ENCODE measurements at regions not wholly inside any gene's neighbourhood (a gene's known extent, or its start where the extent isn't known, plus 50 kb on each side); places are given as distances from the start of the nearest gene placed in this dataset.

DNA sequence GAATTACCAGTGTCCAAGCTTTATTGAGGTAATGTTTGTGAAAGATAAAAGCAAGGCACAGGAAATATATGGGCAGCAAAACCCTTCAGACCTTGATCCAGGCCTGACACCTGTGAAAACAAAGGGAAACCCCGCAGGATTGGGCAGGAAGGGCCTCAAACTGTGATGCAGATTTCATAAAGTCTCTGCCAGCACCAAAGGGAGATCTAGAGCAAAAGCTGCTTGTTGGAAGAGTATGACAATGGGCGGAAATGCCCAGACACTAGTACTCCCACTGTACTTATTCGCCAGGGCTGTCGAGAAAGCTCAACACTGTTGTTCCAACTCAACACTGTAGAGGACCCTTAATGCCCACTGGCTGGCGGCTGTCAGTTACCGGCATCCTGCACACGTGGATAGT lies 207.9 kb downstream of the CD47 start:
- TF ChIP-seq POLR2A (IDR thresholded peaks at IDR 0.05) = no peak
- TF ChIP-seq, protein P1, sequence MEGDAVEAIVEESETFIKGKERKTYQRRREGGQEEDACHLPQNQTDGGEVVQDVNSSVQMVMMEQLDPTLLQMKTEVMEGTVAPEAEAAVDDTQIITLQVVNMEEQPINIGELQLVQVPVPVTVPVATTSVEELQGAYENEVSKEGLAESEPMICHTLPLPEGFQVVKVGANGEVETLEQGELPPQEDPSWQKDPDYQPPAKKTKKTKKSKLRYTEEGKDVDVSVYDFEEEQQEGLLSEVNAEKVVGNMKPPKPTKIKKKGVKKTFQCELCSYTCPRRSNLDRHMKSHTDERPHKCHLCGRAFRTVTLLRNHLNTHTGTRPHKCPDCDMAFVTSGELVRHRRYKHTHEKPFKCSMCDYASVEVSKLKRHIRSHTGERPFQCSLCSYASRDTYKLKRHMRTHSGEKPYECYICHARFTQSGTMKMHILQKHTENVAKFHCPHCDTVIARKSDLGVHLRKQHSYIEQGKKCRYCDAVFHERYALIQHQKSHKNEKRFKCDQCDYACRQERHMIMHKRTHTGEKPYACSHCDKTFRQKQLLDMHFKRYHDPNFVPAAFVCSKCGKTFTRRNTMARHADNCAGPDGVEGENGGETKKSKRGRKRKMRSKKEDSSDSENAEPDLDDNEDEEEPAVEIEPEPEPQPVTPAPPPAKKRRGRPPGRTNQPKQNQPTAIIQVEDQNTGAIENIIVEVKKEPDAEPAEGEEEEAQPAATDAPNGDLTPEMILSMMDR (IDR thresholded peaks at IDR 0.05) = no peak
- no peak for TF ChIP-seq POLR2AphosphoS5 (IDR thresholded peaks at IDR 0.05; ENCODE audit: insufficient read depth in 1 of 2, low read depth in 1 of 2)
